ENCODE measurements at regions not wholly inside any gene's neighbourhood (a gene's known extent, or its start where the extent isn't known, plus 50 kb on each side); places are given as distances from the start of the nearest gene placed in this dataset.

DNA sequence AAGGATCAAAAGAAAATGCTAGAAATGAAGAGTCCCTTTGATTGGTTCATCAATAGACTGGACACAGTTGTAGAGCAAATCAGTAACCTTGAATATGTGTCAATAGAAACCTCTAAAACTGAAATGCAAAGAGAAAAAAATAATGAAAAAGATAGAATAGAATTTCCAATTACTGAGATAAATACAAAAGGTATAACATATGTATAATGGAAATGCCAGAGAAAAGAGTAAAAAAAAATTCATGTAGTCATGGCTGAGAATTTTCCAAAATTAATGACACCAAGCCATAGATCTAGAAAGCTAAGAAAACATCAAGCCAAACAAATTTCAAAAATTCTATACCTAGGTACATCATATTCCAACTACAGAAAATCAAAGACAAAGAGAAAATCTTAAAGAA, 62.0 kb upstream of the HGF start:
- TF ChIP-seq, protein P1, sequence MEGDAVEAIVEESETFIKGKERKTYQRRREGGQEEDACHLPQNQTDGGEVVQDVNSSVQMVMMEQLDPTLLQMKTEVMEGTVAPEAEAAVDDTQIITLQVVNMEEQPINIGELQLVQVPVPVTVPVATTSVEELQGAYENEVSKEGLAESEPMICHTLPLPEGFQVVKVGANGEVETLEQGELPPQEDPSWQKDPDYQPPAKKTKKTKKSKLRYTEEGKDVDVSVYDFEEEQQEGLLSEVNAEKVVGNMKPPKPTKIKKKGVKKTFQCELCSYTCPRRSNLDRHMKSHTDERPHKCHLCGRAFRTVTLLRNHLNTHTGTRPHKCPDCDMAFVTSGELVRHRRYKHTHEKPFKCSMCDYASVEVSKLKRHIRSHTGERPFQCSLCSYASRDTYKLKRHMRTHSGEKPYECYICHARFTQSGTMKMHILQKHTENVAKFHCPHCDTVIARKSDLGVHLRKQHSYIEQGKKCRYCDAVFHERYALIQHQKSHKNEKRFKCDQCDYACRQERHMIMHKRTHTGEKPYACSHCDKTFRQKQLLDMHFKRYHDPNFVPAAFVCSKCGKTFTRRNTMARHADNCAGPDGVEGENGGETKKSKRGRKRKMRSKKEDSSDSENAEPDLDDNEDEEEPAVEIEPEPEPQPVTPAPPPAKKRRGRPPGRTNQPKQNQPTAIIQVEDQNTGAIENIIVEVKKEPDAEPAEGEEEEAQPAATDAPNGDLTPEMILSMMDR (IDR thresholded peaks at IDR 0.05): no peak
- no peak for TF ChIP-seq POLR2A (IDR thresholded peaks at IDR 0.05)

All from esophagus squamous epithelium (tissue), 4 donors.